Progenitor cell of endocrine pancreas (in vitro differentiated cells): ENCODE measurements at regions not wholly inside any gene's neighbourhood (a gene's known extent, or its start where the extent isn't known, plus 50 kb on each side); places are given as distances from the start of the nearest gene placed in this dataset.
"Not testable (repeated sequence)": the region's sequence is repeated elsewhere in the genome, so short reads cannot be mapped to it uniquely, and the experiment has no call there.

ENCODE experiments used
- DNase-seq: peaks from one replicate; pipeline ENCODE4 v3.0.0; 2021; ENCODE audit warnings: low spot score; ENCODE audit not compliant: unreplicated experiment
- H3K27ac Mint-ChIP-seq: 2 replicates; pipeline ENCODE4 v1.8.0; 2021; ENCODE audit warnings: mild to moderate bottlenecking, moderate library complexity, mixed read lengths
- H3K27me3 Mint-ChIP-seq: 2 replicates; pipeline ENCODE4 v1.8.0; 2021; ENCODE audit warnings: mixed read lengths
- H3K36me3 Mint-ChIP-seq: 2 replicates; pipeline ENCODE4 v1.8.0; 2022; ENCODE audit warnings: mixed read lengths; ENCODE audit not compliant: insufficient read depth
- H3K4me1 Mint-ChIP-seq: 2 replicates; pipeline ENCODE4 v1.8.0; 2021; ENCODE audit warnings: low read depth, mixed read lengths
- H3K4me3 Mint-ChIP-seq: 2 replicates; pipeline ENCODE4 v1.8.0; 2021; ENCODE audit warnings: low read depth, mild to moderate bottlenecking, moderate library complexity, mixed read lengths
- H3K9me3 Mint-ChIP-seq: 2 replicates; pipeline ENCODE4 v1.8.0; 2021; ENCODE audit warnings: low read depth, mixed read lengths
- CTCF ChIP-seq: fragments of 200-600 bp; sonication (generic); IDR thresholded peaks from one replicate; pipeline ENCODE4 v1.5.0; 2021; ENCODE audit warnings: antibody characterized with exemption, mild to moderate bottlenecking; ENCODE audit not compliant: unreplicated experiment

DNA sequence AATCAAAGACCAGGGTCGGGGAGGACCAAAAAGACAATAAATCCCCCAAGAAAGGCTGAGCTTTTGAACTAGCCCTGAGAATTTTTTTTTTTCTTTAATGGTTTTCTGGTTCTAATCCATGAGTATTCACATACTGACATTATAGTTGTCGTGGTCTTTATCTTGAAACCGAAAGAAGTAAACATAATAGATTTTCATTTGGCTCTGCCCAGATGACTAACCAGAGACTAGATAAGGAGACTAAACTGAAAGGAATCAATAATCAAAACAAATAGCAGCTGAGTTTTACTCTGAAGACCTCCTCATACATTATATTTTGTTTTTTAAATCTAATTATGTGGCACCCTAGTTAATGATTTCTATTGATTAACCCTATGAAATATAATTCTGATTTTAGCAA is 381.4 kb downstream of the CNTN3 start:
- Mint-ChIP-seq H3K36me3 (peaks cover 4% of the 10 kb centered on the region), H3K27ac (no peak overlapping the region), H3K4me3 (no peak overlapping the region), H3K27me3 (no peaks in the 10 kb centered on the region), H3K9me3 (peaks cover 8% of the 10 kb centered on the region), H3K4me1 (peaks cover 16% of the 10 kb centered on the region)
- TF ChIP-seq CTCF = no peak
- DNase-seq = no peak

GRCh38 chr3:74217467-74217866 is 397.0 kb downstream of the CNTN3 start:
- H3K27me3 Mint-ChIP-seq = no peaks in the 10 kb centered on the region
- H3K4me1 Mint-ChIP-seq = no peaks in the 10 kb centered on the region
- DNase-seq = no peak
- H3K36me3 Mint-ChIP-seq = no peaks in the 10 kb centered on the region
- TF ChIP-seq CTCF = no peak
- H3K27ac Mint-ChIP-seq = no peak overlapping the region
- H3K4me3 Mint-ChIP-seq = no peak overlapping the region
- H3K9me3 Mint-ChIP-seq = peaks cover 2% of the 10 kb centered on the region

DNA sequence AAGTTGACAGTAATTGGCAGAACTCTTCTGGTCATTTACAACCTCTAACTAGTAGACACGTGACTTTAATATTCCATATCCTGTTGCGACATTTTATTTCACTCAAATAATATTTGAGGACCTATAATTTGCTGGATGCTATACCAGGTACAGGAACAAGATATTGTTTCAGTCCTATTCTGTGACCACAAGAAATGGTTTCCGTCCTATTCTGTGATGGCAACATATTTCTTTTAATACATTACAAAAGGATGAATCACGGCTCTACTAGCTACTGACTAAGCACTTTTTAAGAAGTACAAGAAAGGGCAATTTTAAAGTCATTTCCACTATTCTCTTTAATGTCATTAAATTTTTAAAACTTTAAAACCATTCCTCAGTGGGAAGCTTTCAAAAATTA is 400.2 kb downstream of the CNTN3 start:
- H3K4me3 Mint-ChIP-seq = no peak overlapping the region
- no peaks in the 10 kb centered on the region for H3K9me3 Mint-ChIP-seq
- no peaks in the 10 kb centered on the region for H3K36me3 Mint-ChIP-seq
- no peak for TF ChIP-seq CTCF
- H3K27me3 Mint-ChIP-seq = no peaks in the 10 kb centered on the region
- no peak overlapping the region for H3K27ac Mint-ChIP-seq
- DNase-seq = no peak
- peaks cover 4% of the 10 kb centered on the region for H3K4me1 Mint-ChIP-seq

- no peaks in the 10 kb centered on the region for H3K36me3 Mint-ChIP-seq
- peaks cover 4% of the 10 kb centered on the region for H3K4me1 Mint-ChIP-seq
- H3K27ac Mint-ChIP-seq = no peak overlapping the region
- peaks cover 3% of the 10 kb centered on the region for H3K27me3 Mint-ChIP-seq
- DNase-seq = no peak
- no peak overlapping the region for H3K4me3 Mint-ChIP-seq
- no peak for TF ChIP-seq CTCF
- no peaks in the 10 kb centered on the region for H3K9me3 Mint-ChIP-seq
Observed at GRCh38 chr3:74210739-74211138, 403.7 kb downstream of the CNTN3 start.

- H3K4me1 Mint-ChIP-seq = peaks cover 24% of the 10 kb centered on the region
- no peak overlapping the region for H3K27ac Mint-ChIP-seq
- no peaks in the 10 kb centered on the region for H3K27me3 Mint-ChIP-seq
- DNase-seq = no peak
- peaks cover 1% of the 10 kb centered on the region for H3K36me3 Mint-ChIP-seq
- peaks cover 9% of the 10 kb centered on the region for H3K9me3 Mint-ChIP-seq
- TF ChIP-seq CTCF = no peak
- H3K4me3 Mint-ChIP-seq = no peak overlapping the region
Observed at GRCh38 chr3:74200952-74201351, 413.5 kb downstream of the CNTN3 start.

DNA sequence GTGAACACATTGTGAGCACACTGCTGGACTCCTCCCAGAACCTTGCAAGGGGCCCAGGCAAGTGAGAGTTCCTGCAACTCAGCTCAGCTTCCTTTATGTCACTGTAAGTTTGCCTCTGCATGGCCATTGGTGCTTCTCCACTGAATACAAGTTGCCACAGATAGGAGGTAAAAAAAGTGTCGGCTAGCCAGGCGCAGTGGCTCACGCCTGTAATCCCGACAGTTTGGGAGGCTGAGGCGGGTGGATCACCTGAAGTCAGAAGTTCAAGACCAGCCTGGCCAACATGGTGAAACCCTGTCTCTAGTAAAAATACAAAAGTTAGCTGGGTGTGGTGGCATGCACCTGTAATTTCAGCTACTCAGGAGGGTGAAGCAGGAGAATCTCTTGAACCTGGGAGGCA is 435.8 kb downstream of the CNTN3 start:
- H3K36me3 Mint-ChIP-seq, H3K27me3 Mint-ChIP-seq, H3K27ac Mint-ChIP-seq, DNase-seq, H3K4me3 Mint-ChIP-seq, H3K4me1 Mint-ChIP-seq, H3K9me3 Mint-ChIP-seq: not testable (repeated sequence)
